Thyroid gland (tissue), 4 donors: ENCODE measurements at regions not wholly inside any gene's neighbourhood (a gene's known extent, or its start where the extent isn't known, plus 50 kb on each side); places are given as distances from the start of the nearest gene placed in this dataset.

Experiments
- CTCF ChIP-seq, 6 experiments: fragments of 200-600 bp in 3 of 6; fragments of 450-650 bp in 3 of 6; sonication (generic) in 3 of 6; IDR thresholded peaks; one replicate each; pipeline ENCODE4 v1.5.1; 2016 to 2019; ENCODE audit warnings: antibody characterized with exemption in 6 of 6, mild to moderate bottlenecking in 2 of 6, inconsistent platforms in 1 of 6, moderate library complexity in 1 of 6
- POLR2A ChIP-seq, 2 donors: fragments of 450-650 bp; IDR thresholded peaks; one replicate each; pipeline ENCODE4 v1.6.1; 2017; ENCODE audit warnings: antibody characterized with exemption in 2 of 2, mild to moderate bottlenecking in 2 of 2, moderate library complexity in 1 of 2

- no peak for TF ChIP-seq CTCF (IDR thresholded peaks at IDR 0.05)
- TF ChIP-seq POLR2A (IDR thresholded peaks at IDR 0.05), result no peak
Measured at GRCh38 chr20:22770241-22770800, 185.9 kb upstream of the FOXA2 start.
